ENCODE measurements at regions not wholly inside any gene's neighbourhood (a gene's known extent, or its start where the extent isn't known, plus 50 kb on each side); places are given as distances from the start of the nearest gene placed in this dataset.

DNA sequence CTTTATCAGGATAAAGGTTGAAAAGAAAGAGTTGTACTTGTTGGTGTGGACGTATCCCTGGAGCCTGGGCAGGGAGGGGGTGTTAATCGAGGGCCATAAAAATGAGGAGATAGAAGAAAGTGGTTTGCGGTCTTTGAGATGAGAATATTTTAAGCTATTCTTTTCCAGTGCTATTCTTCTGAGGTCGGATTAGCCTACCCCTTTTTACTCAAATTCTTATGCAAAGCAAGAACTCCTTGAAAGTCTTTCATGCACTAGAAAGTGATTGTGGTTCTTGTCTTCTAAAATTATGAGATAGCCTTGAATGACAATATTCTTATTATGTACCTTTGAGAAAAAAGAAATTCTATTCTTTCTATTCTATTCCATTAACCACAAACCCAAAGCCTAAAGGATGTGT lies 201.3 kb upstream of the SEMA3C start:
- H3K9me3 ChIP-seq: no peaks in the 10 kb centered on the region
- H3K36me3 ChIP-seq: no peaks in the 10 kb centered on the region
- intact Hi-C loops (cut with DNase I): no loop called here
- H3K9ac ChIP-seq (ENCODE audit: low read depth in 2 of 2, low read length in 2 of 2): no peak overlapping the region
- no peak overlapping the region for H3K4me3 ChIP-seq
- H3K27me3 ChIP-seq: no peaks in the 10 kb centered on the region
- no peak for DNase-seq
- H3K27ac ChIP-seq: no peak overlapping the region
- TF ChIP-seq, protein P1, sequence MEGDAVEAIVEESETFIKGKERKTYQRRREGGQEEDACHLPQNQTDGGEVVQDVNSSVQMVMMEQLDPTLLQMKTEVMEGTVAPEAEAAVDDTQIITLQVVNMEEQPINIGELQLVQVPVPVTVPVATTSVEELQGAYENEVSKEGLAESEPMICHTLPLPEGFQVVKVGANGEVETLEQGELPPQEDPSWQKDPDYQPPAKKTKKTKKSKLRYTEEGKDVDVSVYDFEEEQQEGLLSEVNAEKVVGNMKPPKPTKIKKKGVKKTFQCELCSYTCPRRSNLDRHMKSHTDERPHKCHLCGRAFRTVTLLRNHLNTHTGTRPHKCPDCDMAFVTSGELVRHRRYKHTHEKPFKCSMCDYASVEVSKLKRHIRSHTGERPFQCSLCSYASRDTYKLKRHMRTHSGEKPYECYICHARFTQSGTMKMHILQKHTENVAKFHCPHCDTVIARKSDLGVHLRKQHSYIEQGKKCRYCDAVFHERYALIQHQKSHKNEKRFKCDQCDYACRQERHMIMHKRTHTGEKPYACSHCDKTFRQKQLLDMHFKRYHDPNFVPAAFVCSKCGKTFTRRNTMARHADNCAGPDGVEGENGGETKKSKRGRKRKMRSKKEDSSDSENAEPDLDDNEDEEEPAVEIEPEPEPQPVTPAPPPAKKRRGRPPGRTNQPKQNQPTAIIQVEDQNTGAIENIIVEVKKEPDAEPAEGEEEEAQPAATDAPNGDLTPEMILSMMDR (IDR thresholded peaks at IDR 0.05): no peak
- H3K4me1 ChIP-seq: no peaks in the 10 kb centered on the region

GRCh38 chr7:81114633-81115032 lies 195.8 kb upstream of the SEMA3C start:
- no peak overlapping the region for H3K9ac ChIP-seq (ENCODE audit: low read depth in 2 of 2, low read length in 2 of 2)
- H3K4me1 ChIP-seq: no peaks in the 10 kb centered on the region
- no peak for DNase-seq
- no peaks in the 10 kb centered on the region for H3K36me3 ChIP-seq
- no peaks in the 10 kb centered on the region for H3K27me3 ChIP-seq
- intact Hi-C loops (cut with DNase I): no loop called here
- H3K9me3 ChIP-seq: no peaks in the 10 kb centered on the region
- TF ChIP-seq, protein P1 (IDR thresholded peaks at IDR 0.05): no peak
- no peak overlapping the region for H3K27ac ChIP-seq
- H3K4me3 ChIP-seq: no peak overlapping the region

DNA sequence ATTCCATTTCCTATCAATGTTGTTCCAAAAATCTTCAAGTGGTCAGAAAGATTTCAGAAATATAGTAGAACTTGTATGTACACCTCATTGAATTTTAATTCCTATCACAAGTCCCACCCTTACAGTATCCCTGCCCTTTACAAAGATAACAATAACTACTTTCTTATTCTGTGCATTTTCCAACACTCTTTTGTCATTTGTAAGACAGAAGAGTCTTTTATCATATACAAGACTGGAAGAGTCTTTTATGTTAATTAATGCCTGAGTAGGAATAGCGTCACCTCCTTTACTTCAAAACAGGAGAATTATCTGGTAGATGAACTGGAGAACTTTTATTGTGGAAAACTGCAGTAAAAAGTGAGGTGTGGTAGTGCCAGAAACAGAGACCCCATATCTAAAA lies 193.9 kb upstream of the SEMA3C start:
- intact Hi-C loops (cut with DNase I): no loop called here
- no peaks in the 10 kb centered on the region for H3K36me3 ChIP-seq
- H3K27ac ChIP-seq: no peak overlapping the region
- H3K4me3 ChIP-seq: no peak overlapping the region
- H3K9ac ChIP-seq (ENCODE audit: low read depth in 2 of 2, low read length in 2 of 2): no peak overlapping the region
- no peak for DNase-seq
- TF ChIP-seq, protein P1 (IDR thresholded peaks at IDR 0.05): no peak
- no peaks in the 10 kb centered on the region for H3K4me1 ChIP-seq
- H3K27me3 ChIP-seq: no peaks in the 10 kb centered on the region
- H3K9me3 ChIP-seq: no peaks in the 10 kb centered on the region

- no peak for DNase-seq
- Histone ChIP-seq H3K36me3 (no peaks in the 10 kb centered on the region), H3K27me3 (no peaks in the 10 kb centered on the region), H3K9me3 (no peaks in the 10 kb centered on the region), H3K27ac (no peak overlapping the region), H3K4me3 (no peak overlapping the region), H3K4me1 (no peaks in the 10 kb centered on the region), H3K9ac (ENCODE audit: low read depth in 2 of 2, low read length in 2 of 2) (no peak overlapping the region)
- TF ChIP-seq, protein P1 (IDR thresholded peaks at IDR 0.05): no peak
- intact Hi-C loops (cut with DNase I): no loop called here
Observed at GRCh38 chr7:81111781-81112540, 193.1 kb upstream of the SEMA3C start.

- intact Hi-C loops (cut with DNase I): no loop called here
- no peaks in the 10 kb centered on the region for H3K4me1 ChIP-seq
- no peak overlapping the region for H3K9ac ChIP-seq (ENCODE audit: low read depth in 2 of 2, low read length in 2 of 2)
- no peak overlapping the region for H3K4me3 ChIP-seq
- H3K27ac ChIP-seq: no peak overlapping the region
- TF ChIP-seq, protein P1 (IDR thresholded peaks at IDR 0.05): no peak
- DNase-seq: no peak
- H3K9me3 ChIP-seq: no peaks in the 10 kb centered on the region
- no peaks in the 10 kb centered on the region for H3K27me3 ChIP-seq
- H3K36me3 ChIP-seq: no peaks in the 10 kb centered on the region
Observed at GRCh38 chr7:81111358-81111757, 192.5 kb upstream of the SEMA3C start.
